ENCODE measurements at regions not wholly inside any gene's neighbourhood (a gene's known extent, or its start where the extent isn't known, plus 50 kb on each side); places are given as distances from the start of the nearest gene placed in this dataset.

GRCh38 chr10:28812384-28813372 lies 135.4 kb downstream of the BAMBI start:
- DNase-seq = no peak

GRCh38 chr10:28815681-28816080 lies 138.4 kb downstream of the BAMBI start:
- DNase-seq = no peak

GRCh38 chr10:28822719-28823464 lies 145.6 kb downstream of the BAMBI start:
- DNase-seq = no peak

- DNase-seq = no peak
These were observed 146.3 kb downstream of the BAMBI start for GRCh38 chr10:28823501-28824075.

GRCh38 chr10:28833313-28833712 lies 156.0 kb downstream of the BAMBI start:
- DNase-seq = no peak

- DNase-seq = no peak
These were observed 159.1 kb downstream of the BAMBI start for GRCh38 chr10:28836435-28836743.

GRCh38 chr10:28837613-28838390 lies 160.5 kb downstream of the BAMBI start:
- DNase-seq = no peak

- DNase-seq = no peak
These were observed 161.6 kb downstream of the BAMBI start for GRCh38 chr10:28838908-28839307.

GRCh38 chr10:28839600-28840007 lies 162.3 kb downstream of the BAMBI start:
- DNase-seq = no peak

- no peak for DNase-seq
These were observed 162.9 kb downstream of the BAMBI start for GRCh38 chr10:28840202-28840601.

- no peak for DNase-seq
These were observed 163.7 kb downstream of the BAMBI start for GRCh38 chr10:28840971-28841370.

- DNase-seq = no peak
These were observed 164.3 kb downstream of the BAMBI start for GRCh38 chr10:28841625-28842024.

- DNase-seq = no peak
These were observed 165.0 kb downstream of the BAMBI start for GRCh38 chr10:28842321-28842720.

- no peak for DNase-seq
These were observed 167.8 kb downstream of the BAMBI start for GRCh38 chr10:28845009-28845682.

- no peak for DNase-seq
These were observed 172.0 kb downstream of the BAMBI start for GRCh38 chr10:28849309-28849708.

GRCh38 chr10:28849821-28850220 lies 172.5 kb downstream of the BAMBI start:
- no peak for DNase-seq

- DNase-seq = no peak
These were observed 173.5 kb downstream of the BAMBI start for GRCh38 chr10:28850784-28851183.

- no peak for DNase-seq
These were observed 175.9 kb downstream of the BAMBI start for GRCh38 chr10:28853195-28853594.

- DNase-seq = no peak
These were observed 179.8 kb downstream of the BAMBI start for GRCh38 chr10:28857164-28857563.

- DNase-seq = no peak
These were observed 181.3 kb downstream of the BAMBI start for GRCh38 chr10:28858646-28859045.

GRCh38 chr10:28859791-28860190 lies 182.5 kb downstream of the BAMBI start:
- no peak for DNase-seq

GRCh38 chr10:28862219-28862618 lies 184.9 kb downstream of the BAMBI start:
- DNase-seq = no peak

All from suppressor macrophage treated with lipopolysaccharide for 1 hour (primary cell).